ENCODE measurements at regions not wholly inside any gene's neighbourhood (a gene's known extent, or its start where the extent isn't known, plus 50 kb on each side); places are given as distances from the start of the nearest gene placed in this dataset.

DNA sequence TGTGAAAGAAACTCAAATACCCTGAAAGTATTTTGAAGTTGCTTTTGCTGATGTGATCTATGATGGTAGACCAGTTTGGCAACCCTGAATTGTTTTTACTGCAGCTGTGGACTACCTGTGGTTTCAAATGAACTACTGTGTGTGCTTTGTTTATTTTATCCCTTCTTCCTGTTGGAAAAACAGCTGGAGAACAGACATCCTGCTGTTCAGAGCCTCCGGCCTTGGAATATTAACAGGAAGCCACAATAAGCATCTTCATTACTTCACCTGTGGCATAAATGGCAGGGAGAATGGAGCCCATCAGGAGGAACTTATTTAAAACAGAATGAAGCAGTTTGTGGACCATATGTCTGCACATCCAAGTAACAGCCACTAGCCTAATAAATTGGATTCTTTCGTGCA is 104.8 kb downstream of the DUSP6 start:
- Histone ChIP-seq H3K36me3 (no peaks in the 10 kb centered on the region), H3K9me3 (no peaks in the 10 kb centered on the region), H3K27ac (no peak overlapping the region), H3K27me3 (no peaks in the 10 kb centered on the region), H3K4me3 (no peak overlapping the region), H3K4me1 (peaks cover 0 to 6% of the 10 kb centered on the region in 2 donors)
- in situ Hi-C loops (cut with MboI; ENCODE audit: low sequenced_read_pairs in 4 of 4), result no loop called here
- intact Hi-C loops (cut with DNase I; ENCODE audit: low total_unique reads), result no loop called here
- ATAC-seq, result no peak
- no peak for TF ChIP-seq POLR2A (IDR thresholded peaks at IDR 0.05)
- TF ChIP-seq, protein P1, sequence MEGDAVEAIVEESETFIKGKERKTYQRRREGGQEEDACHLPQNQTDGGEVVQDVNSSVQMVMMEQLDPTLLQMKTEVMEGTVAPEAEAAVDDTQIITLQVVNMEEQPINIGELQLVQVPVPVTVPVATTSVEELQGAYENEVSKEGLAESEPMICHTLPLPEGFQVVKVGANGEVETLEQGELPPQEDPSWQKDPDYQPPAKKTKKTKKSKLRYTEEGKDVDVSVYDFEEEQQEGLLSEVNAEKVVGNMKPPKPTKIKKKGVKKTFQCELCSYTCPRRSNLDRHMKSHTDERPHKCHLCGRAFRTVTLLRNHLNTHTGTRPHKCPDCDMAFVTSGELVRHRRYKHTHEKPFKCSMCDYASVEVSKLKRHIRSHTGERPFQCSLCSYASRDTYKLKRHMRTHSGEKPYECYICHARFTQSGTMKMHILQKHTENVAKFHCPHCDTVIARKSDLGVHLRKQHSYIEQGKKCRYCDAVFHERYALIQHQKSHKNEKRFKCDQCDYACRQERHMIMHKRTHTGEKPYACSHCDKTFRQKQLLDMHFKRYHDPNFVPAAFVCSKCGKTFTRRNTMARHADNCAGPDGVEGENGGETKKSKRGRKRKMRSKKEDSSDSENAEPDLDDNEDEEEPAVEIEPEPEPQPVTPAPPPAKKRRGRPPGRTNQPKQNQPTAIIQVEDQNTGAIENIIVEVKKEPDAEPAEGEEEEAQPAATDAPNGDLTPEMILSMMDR (IDR thresholded peaks at IDR 0.05 in 4 of 5, conservative IDR thresholded peaks at IDR 0.05 in 1 of 5), result no peak
- DNase-seq, result no peak

DNA sequence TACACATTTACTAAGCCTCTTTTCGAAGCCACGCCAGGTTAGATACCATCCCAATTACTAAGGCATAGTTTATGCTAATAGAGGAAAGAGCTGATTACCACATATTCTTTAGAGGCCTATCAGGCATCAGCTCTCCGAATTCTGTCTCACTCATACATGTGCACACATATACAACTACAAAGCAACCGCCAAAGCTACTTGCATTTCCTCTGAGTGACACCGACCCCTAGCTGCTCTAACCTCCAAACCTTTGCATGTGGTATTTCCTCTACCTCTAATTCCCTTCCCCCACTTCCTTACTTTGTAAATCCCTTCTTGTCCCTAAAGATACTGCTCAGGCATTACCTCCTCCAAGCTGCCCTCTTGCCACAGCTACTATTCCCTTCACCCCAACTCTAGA is 107.2 kb downstream of the DUSP6 start:
- no peak overlapping the region for H3K27ac ChIP-seq
- H3K4me1 ChIP-seq, result peaks cover 0 to under 1% of the 10 kb centered on the region in 2 donors
- H3K9me3 ChIP-seq, result no peaks in the 10 kb centered on the region
- H3K4me3 ChIP-seq, result no peak overlapping the region
- intact Hi-C loops (cut with DNase I; ENCODE audit: low total_unique reads) (no loop called here), in situ Hi-C loops (cut with MboI; ENCODE audit: low sequenced_read_pairs in 4 of 4) (no loop called here)
- TF ChIP-seq, protein P1 (IDR thresholded peaks at IDR 0.05 in 4 of 5, conservative IDR thresholded peaks at IDR 0.05 in 1 of 5), result no peak
- TF ChIP-seq POLR2A (IDR thresholded peaks at IDR 0.05), result no peak
- DNase-seq (no peak), ATAC-seq (no peak)
- no peaks in the 10 kb centered on the region for H3K36me3 ChIP-seq
- no peaks in the 10 kb centered on the region for H3K27me3 ChIP-seq

- intact Hi-C loops (cut with DNase I; ENCODE audit: low total_unique reads), result no loop called here
- no peak for DNase-seq
- no peaks in the 10 kb centered on the region for H3K4me1 ChIP-seq
- H3K27ac ChIP-seq, result no peak overlapping the region
- H3K36me3 ChIP-seq, result no peaks in the 10 kb centered on the region
- TF ChIP-seq, protein P1 (IDR thresholded peaks at IDR 0.05 in 4 of 5, conservative IDR thresholded peaks at IDR 0.05 in 1 of 5), result no peak
- no peak for TF ChIP-seq POLR2A (IDR thresholded peaks at IDR 0.05)
- no peak overlapping the region for H3K4me3 ChIP-seq
- in situ Hi-C loops (cut with MboI; ENCODE audit: low sequenced_read_pairs in 4 of 4), result no loop called here
- no peak for ATAC-seq
- no peaks in the 10 kb centered on the region for H3K9me3 ChIP-seq
- H3K27me3 ChIP-seq, result no peaks in the 10 kb centered on the region
Measured at GRCh38 chr12:89244536-89244935, 107.8 kb downstream of the DUSP6 start.

- DNase-seq (no peak), ATAC-seq (no peak)
- Histone ChIP-seq H3K27ac (no peak overlapping the region), H3K4me1 (no peaks in the 10 kb centered on the region), H3K4me3 (no peak overlapping the region), H3K9me3 (no peaks in the 10 kb centered on the region), H3K27me3 (no peaks in the 10 kb centered on the region), H3K36me3 (no peaks in the 10 kb centered on the region)
- TF ChIP-seq POLR2A (IDR thresholded peaks at IDR 0.05), result no peak
- TF ChIP-seq, protein P1 (IDR thresholded peaks at IDR 0.05 in 4 of 5, conservative IDR thresholded peaks at IDR 0.05 in 1 of 5), result no peak
- intact Hi-C loops (cut with DNase I; ENCODE audit: low total_unique reads), result no loop called here
- in situ Hi-C loops (cut with MboI; ENCODE audit: low sequenced_read_pairs in 4 of 4), result no loop called here
Measured at GRCh38 chr12:89243771-89244170, 108.5 kb downstream of the DUSP6 start.

- TF ChIP-seq, protein P1 (IDR thresholded peaks at IDR 0.05 in 4 of 5, conservative IDR thresholded peaks at IDR 0.05 in 1 of 5), result no peak
- no peak for TF ChIP-seq POLR2A (IDR thresholded peaks at IDR 0.05)
- intact Hi-C loops (cut with DNase I; ENCODE audit: low total_unique reads), result no loop called here
- no peaks in the 10 kb centered on the region for H3K36me3 ChIP-seq
- no peak for DNase-seq
- peaks cover 0 to 6% of the 10 kb centered on the region in 2 donors for H3K4me1 ChIP-seq
- no peak overlapping the region for H3K4me3 ChIP-seq
- H3K27ac ChIP-seq, result peak overlapping the region in 1 of 4 donors; percentile 25
- in situ Hi-C loops (cut with MboI; ENCODE audit: low sequenced_read_pairs in 4 of 4), result no loop called here
- ATAC-seq, result no peak
- no peaks in the 10 kb centered on the region for H3K9me3 ChIP-seq
- no peaks in the 10 kb centered on the region for H3K27me3 ChIP-seq
Measured at GRCh38 chr12:89239534-89239933, 112.8 kb downstream of the DUSP6 start.
